Astrocyte (in vitro differentiated cells and primary cell): ENCODE measurements at regions not wholly inside any gene's neighbourhood (a gene's known extent, or its start where the extent isn't known, plus 50 kb on each side); places are given as distances from the start of the nearest gene placed in this dataset.

ENCODE experiments used
- DNase-seq: peaks from one replicate; pipeline ENCODE4 v3.0.0-alpha.2; 2010; ENCODE audit warnings: low read depth
- FAIRE-seq: peaks from 2 replicates; lab custom pipeline; 2011; peaks lifted over from hg19 to GRCh38; lab: Jason Lieb, UNC
- H2AFZ ChIP-seq: 2 replicates; pipeline ENCODE4 v1.6.0; 2012; ENCODE audit warnings: low read depth, low read length, inconsistent platforms
- H3K27ac ChIP-seq: 2 replicates; pipeline ENCODE4 v1.5.1; 2011; ENCODE audit warnings: low read depth, low read length, inconsistent platforms
- H3K27me3 ChIP-seq: 2 replicates; pipeline ENCODE4 v1.6.0; 2011; ENCODE audit warnings: low read length, inconsistent platforms; ENCODE audit not compliant: insufficient read depth
- H3K36me3 ChIP-seq: 2 replicates; pipeline ENCODE4 v1.5.1; 2011; ENCODE audit warnings: low read length, inconsistent platforms; ENCODE audit not compliant: insufficient read depth
- H3K4me1 ChIP-seq: 2 replicates; pipeline ENCODE4 v1.5.1; 2011; ENCODE audit warnings: low read length, inconsistent platforms; ENCODE audit not compliant: insufficient read depth
- H3K4me2 ChIP-seq: 2 replicates; pipeline ENCODE4 v1.6.0; 2012; ENCODE audit warnings: low read length, inconsistent platforms
- H3K4me3 ChIP-seq: 2 replicates; pipeline ENCODE4 v1.5.1; 2011; ENCODE audit warnings: low read depth, mild to moderate bottlenecking, low read length, inconsistent platforms; ENCODE audit not compliant: insufficient read depth
- H3K79me2 ChIP-seq: 2 replicates; pipeline ENCODE4 v1.6.0; 2012; ENCODE audit warnings: mild to moderate bottlenecking, low read length, inconsistent platforms; ENCODE audit not compliant: insufficient read depth
- H3K9ac ChIP-seq: 2 replicates; pipeline ENCODE4 v1.6.0; 2012; ENCODE audit warnings: mild to moderate bottlenecking, low read length, inconsistent platforms
- H3K9me3 ChIP-seq: 2 replicates; pipeline ENCODE4 v1.5.1; 2012; ENCODE audit warnings: low read depth, mild to moderate bottlenecking, low read length, inconsistent platforms; ENCODE audit not compliant: insufficient read depth
- H4K20me1 ChIP-seq: 2 replicates; pipeline ENCODE4 v1.6.0; 2012; ENCODE audit warnings: low read length, inconsistent platforms; ENCODE audit not compliant: insufficient read depth
- H3K27ac Mint-ChIP-seq: one replicate; pipeline ENCODE4 v1.8.0; 2021; ENCODE audit warnings: mild to moderate bottlenecking, mixed read lengths; ENCODE audit not compliant: unreplicated experiment
- H3K27me3 Mint-ChIP-seq: one replicate; pipeline ENCODE4 v1.8.0; 2021; ENCODE audit warnings: low read depth, mixed read lengths; ENCODE audit not compliant: unreplicated experiment
- H3K36me3 Mint-ChIP-seq: one replicate; pipeline ENCODE4 v1.8.0; 2021; ENCODE audit warnings: low read depth, mixed read lengths; ENCODE audit not compliant: unreplicated experiment
- H3K4me1 Mint-ChIP-seq: one replicate; pipeline ENCODE4 v1.8.0; 2021; ENCODE audit warnings: low read depth, mixed read lengths; ENCODE audit not compliant: unreplicated experiment
- H3K4me3 Mint-ChIP-seq: one replicate; pipeline ENCODE4 v1.8.0; 2021; ENCODE audit warnings: mild to moderate bottlenecking, moderate library complexity, mixed read lengths; ENCODE audit not compliant: unreplicated experiment
- H3K9me3 Mint-ChIP-seq: one replicate; pipeline ENCODE4 v1.8.0; 2021; ENCODE audit warnings: mild to moderate bottlenecking, mixed read lengths; ENCODE audit not compliant: unreplicated experiment
- EZH2 ChIP-seq: IDR thresholded peaks from 2 replicates; pipeline ENCODE4 v1.6.1; 2012; ENCODE audit warnings: mild to moderate bottlenecking, low read length, inconsistent platforms; ENCODE audit not compliant: insufficient read depth
- TF ChIP-seq, protein P1 (sequence below): IDR thresholded peaks from 2 replicates; pipeline ENCODE4 v1.5.1; 2011; ENCODE audit warnings: low read depth, mild to moderate bottlenecking, inconsistent platforms, low read length, moderate library complexity; ENCODE audit not compliant: insufficient read depth

DNA sequence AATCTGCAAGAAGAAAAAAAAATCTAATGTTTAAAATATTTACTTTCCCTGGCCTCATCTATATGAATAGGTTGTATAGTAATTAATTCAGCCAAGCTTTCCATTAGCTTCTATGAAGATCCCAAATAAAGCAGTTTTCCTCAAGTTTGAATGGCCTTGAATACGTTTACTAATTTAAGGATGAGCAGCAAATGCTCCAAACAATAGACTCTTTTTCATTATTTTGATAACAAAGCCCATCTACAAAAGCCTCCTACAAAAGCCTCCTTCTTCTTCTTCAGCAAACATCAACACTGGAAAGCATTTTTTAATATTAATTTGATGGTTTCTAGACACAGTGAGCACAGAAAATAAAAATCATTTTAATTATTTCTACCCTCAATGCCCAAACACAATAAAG lies 1130.3 kb upstream of the CNTN5 start:
- Histone ChIP-seq H3K79me2 (no peaks in the 10 kb centered on the region), H3K4me3 (no peak overlapping the region), H3K36me3 (no peaks in the 10 kb centered on the region), H4K20me1 (no peaks in the 10 kb centered on the region), H3K9me3 (no peaks in the 10 kb centered on the region), H3K4me1 (no peaks in the 10 kb centered on the region), H3K27me3 (no peaks in the 10 kb centered on the region), H3K4me2 (no peak overlapping the region), H3K27ac (no peak overlapping the region), H2AFZ (no peak overlapping the region), H3K9ac (no peak overlapping the region)
- FAIRE-seq (no peak), DNase-seq (no peak)
- Mint-ChIP-seq H3K27me3 (no peaks in the 10 kb centered on the region), H3K36me3 (no peaks in the 10 kb centered on the region), H3K4me3 (no peak overlapping the region), H3K4me1 (no peaks in the 10 kb centered on the region), H3K27ac (no peak overlapping the region), H3K9me3 (no peaks in the 10 kb centered on the region)
- TF ChIP-seq EZH2 = no peak
- TF ChIP-seq, protein P1, sequence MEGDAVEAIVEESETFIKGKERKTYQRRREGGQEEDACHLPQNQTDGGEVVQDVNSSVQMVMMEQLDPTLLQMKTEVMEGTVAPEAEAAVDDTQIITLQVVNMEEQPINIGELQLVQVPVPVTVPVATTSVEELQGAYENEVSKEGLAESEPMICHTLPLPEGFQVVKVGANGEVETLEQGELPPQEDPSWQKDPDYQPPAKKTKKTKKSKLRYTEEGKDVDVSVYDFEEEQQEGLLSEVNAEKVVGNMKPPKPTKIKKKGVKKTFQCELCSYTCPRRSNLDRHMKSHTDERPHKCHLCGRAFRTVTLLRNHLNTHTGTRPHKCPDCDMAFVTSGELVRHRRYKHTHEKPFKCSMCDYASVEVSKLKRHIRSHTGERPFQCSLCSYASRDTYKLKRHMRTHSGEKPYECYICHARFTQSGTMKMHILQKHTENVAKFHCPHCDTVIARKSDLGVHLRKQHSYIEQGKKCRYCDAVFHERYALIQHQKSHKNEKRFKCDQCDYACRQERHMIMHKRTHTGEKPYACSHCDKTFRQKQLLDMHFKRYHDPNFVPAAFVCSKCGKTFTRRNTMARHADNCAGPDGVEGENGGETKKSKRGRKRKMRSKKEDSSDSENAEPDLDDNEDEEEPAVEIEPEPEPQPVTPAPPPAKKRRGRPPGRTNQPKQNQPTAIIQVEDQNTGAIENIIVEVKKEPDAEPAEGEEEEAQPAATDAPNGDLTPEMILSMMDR = no peak

DNA sequence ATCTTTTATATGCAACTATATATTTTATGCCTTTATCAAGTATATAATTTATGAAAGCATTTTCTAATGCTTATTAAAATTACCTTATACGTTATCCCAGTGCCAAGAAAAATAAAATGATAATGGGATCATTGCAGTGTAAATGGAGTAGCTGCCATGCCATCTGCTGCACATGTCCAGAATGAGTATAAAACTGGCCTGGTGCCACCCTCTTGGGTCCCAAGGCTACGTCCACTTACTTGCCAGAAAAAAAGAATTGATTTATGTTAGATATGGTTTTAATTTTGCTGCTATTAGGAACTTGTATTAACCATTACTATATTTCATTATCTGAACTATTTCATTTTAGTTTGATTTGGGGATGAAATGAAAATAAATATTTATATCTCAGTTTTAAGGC lies 1127.1 kb upstream of the CNTN5 start:
- Histone ChIP-seq H4K20me1 (no peaks in the 10 kb centered on the region), H3K4me3 (no peak overlapping the region), H3K79me2 (no peaks in the 10 kb centered on the region), H3K4me1 (no peaks in the 10 kb centered on the region), H3K9ac (no peak overlapping the region), H3K27ac (no peak overlapping the region), H2AFZ (no peak overlapping the region), H3K36me3 (no peaks in the 10 kb centered on the region), H3K9me3 (no peaks in the 10 kb centered on the region), H3K4me2 (no peak overlapping the region), H3K27me3 (no peaks in the 10 kb centered on the region)
- Mint-ChIP-seq H3K4me3 (no peak overlapping the region), H3K36me3 (no peaks in the 10 kb centered on the region), H3K27ac (no peak overlapping the region), H3K9me3 (no peaks in the 10 kb centered on the region), H3K27me3 (no peaks in the 10 kb centered on the region), H3K4me1 (no peaks in the 10 kb centered on the region)
- no peak for FAIRE-seq
- TF ChIP-seq, protein P1 = no peak
- no peak for TF ChIP-seq EZH2
- DNase-seq = no peak

DNA sequence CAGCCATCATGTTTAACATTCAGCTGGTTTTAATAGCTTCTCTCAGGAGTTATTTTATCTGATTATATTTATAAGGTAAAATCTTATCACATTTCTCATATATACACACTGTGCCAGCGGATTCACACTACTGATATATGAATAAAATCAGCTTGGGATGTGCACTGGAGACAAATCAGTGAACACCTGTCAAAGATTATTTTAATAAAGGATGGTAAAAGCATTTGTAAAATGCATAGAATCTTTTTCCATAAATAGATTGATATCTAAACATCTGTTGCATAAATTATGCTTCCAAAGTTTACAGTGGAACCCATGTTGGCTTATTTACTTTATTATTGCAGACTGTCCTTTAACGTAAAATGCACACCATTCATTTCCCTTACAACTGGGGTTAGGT lies 1125.8 kb upstream of the CNTN5 start:
- no peaks in the 10 kb centered on the region for H3K27me3 ChIP-seq
- H3K79me2 ChIP-seq = no peaks in the 10 kb centered on the region
- no peaks in the 10 kb centered on the region for H3K4me1 ChIP-seq
- H3K36me3 ChIP-seq = no peaks in the 10 kb centered on the region
- Mint-ChIP-seq H3K4me1 (no peaks in the 10 kb centered on the region), H3K36me3 (no peaks in the 10 kb centered on the region), H3K9me3 (no peaks in the 10 kb centered on the region), H3K27ac (no peak overlapping the region), H3K27me3 (no peaks in the 10 kb centered on the region), H3K4me3 (no peak overlapping the region)
- H2AFZ ChIP-seq = no peak overlapping the region
- no peaks in the 10 kb centered on the region for H4K20me1 ChIP-seq
- H3K27ac ChIP-seq = no peak overlapping the region
- no peak overlapping the region for H3K9ac ChIP-seq
- TF ChIP-seq, protein P1 = no peak
- TF ChIP-seq EZH2 = no peak
- no peak for DNase-seq
- H3K9me3 ChIP-seq = no peaks in the 10 kb centered on the region
- no peak overlapping the region for H3K4me2 ChIP-seq
- H3K4me3 ChIP-seq = no peak overlapping the region
- FAIRE-seq = no peak
